ENCODE measurements at regions not wholly inside any gene's neighbourhood (a gene's known extent, or its start where the extent isn't known, plus 50 kb on each side); places are given as distances from the start of the nearest gene placed in this dataset.
"Not testable (repeated sequence)": the region's sequence is repeated elsewhere in the genome, so short reads cannot be mapped to it uniquely, and the experiment has no call there.

DNA sequence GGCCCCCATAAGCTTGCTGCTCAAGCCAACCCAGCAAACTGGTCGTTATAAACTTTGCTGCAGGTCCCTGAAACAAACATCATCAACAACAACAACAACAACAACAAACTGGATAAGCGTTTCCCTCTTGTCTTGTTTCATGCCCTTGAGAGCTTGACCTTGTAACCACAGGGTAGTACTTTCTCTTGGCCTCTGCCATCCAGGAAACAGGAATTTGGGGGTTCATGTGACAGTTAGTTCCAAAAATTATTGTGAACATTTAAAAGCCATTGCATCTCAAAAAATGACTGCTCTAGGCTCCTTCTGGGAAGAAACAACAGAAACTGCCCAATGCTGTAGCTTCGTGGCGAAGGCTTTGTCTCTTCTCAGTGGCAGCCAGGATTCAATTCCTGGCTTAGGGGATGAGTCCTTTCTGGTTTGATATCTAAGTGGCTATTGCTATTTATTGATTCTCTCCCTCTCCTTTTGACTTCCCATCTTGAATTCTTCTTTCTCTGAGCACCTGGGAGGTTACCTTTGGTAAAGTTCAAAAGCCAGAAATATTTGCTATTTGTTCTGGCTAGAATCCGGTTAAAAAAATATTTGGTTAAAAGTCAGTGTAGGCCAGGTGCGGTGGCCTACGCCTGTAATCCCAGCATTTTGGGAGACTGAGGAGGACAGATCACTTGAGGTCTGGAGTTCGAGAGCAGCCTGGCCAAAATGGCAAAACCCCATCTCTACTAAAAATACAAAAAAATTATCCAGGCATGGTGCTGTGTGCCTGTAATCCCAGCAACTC, 52.0 kb upstream of the CPM start:
- no peak for DNase-seq (ENCODE audit: low read depth)
- TF ChIP-seq, protein P1, sequence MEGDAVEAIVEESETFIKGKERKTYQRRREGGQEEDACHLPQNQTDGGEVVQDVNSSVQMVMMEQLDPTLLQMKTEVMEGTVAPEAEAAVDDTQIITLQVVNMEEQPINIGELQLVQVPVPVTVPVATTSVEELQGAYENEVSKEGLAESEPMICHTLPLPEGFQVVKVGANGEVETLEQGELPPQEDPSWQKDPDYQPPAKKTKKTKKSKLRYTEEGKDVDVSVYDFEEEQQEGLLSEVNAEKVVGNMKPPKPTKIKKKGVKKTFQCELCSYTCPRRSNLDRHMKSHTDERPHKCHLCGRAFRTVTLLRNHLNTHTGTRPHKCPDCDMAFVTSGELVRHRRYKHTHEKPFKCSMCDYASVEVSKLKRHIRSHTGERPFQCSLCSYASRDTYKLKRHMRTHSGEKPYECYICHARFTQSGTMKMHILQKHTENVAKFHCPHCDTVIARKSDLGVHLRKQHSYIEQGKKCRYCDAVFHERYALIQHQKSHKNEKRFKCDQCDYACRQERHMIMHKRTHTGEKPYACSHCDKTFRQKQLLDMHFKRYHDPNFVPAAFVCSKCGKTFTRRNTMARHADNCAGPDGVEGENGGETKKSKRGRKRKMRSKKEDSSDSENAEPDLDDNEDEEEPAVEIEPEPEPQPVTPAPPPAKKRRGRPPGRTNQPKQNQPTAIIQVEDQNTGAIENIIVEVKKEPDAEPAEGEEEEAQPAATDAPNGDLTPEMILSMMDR (conservative IDR thresholded peaks at IDR 0.05; ENCODE audit: low read depth, low read length): no peak
- no peak overlapping the region for H3K4me3 ChIP-seq (ENCODE audit: low read depth, low read length)

DNA sequence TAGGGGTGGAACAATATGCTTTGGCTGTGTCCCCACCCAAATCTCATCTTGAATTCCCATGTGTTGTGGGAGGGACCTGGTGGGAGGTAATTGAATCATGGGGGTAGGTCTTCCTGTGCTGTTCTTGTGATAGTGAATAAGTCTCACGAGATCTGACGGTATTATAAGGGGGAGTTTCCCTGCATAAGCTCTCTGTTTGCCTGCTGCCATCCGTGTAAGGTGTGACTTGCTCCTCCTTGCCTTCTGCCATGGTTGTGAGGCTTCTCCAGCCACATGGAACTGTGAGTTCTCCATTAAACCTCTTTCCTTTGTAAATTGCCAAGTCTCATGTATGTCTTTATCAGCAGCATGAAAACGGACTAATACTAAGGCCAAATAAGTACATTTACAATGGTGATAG, 64.6 kb upstream of the CPM start:
- not testable (repeated sequence) for DNase-seq (ENCODE audit: low read depth); H3K4me3 ChIP-seq (ENCODE audit: low read depth, low read length)

DNA sequence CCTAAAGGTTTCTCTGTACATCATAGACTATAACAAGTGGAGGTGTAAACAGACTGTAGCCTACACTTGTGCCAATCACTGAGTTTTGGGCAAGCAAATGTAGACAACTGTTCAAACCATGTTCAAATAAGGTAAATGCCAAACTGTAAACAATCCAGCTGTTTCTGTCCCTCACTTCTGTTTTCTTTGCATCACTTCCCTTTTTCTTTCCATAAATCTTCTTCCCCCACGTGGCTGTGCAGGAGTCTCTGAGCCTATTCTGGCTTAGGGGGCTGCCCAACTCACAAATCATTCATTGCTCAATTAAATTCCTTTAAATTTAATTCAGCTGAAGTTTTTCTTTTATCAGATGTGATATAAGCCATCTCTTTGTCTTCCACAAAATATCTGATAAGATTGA, 65.1 kb upstream of the CPM start:
- DNase-seq (ENCODE audit: low read depth): no peak
- TF ChIP-seq, protein P1 (conservative IDR thresholded peaks at IDR 0.05; ENCODE audit: low read depth, low read length): no peak
- H3K4me3 ChIP-seq (ENCODE audit: low read depth, low read length): no peak overlapping the region

DNA sequence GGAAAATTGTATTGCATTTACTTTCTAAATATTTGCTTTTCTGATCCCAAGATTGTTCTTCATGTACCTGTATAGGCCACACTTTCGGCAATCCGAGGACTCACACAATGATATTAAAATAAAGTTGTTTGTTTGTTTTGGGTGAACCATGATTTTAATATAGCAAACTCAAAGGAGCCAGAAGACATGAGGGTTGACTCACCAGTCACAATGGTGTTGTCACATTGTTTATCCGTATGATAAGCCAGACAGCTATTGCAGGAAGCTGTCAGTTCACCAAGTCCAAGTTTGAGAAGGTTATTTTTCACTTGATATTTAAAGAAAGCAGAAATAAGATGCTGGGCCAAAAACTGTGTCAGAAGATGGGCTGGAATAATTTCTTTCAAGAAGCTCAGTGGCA, 67.1 kb upstream of the CPM start:
- H3K4me3 ChIP-seq (ENCODE audit: low read depth, low read length): no peak overlapping the region
- no peak for DNase-seq (ENCODE audit: low read depth)
- TF ChIP-seq, protein P1 (conservative IDR thresholded peaks at IDR 0.05; ENCODE audit: low read depth, low read length): no peak

DNA sequence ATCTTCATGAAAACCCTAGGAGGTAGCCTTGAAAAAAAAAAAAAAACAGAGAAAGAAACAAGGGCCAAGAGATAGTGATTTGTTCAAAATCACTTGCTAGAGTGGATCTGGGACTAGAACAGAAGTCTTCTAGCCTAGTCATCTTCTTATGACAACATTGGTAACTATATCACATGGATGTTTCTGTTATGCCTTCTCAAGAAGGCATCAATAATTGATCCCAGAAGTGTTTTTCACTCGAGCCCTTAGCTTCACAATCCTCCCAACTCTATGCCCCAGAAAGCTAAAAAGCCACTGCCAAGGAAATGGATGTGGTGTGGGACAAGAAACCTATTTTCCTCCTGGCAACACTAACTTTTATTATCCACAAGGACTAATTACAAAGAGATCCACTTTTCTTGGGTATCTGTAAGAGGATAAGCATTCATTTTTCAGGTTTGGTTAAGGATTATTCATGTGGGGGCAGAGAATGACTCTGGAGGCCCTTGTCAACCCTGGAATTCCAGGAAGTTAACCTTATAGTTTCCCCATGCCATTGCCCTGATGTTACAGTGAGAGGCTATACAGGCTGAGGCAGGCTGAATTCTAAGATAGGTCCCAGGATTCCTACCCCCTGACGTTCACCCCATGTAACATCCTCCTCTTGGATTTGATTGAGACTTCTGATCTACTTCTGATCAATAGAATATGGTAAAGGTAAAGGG, 67.7 kb upstream of the CPM start:
- TF ChIP-seq, protein P1 (conservative IDR thresholded peaks at IDR 0.05; ENCODE audit: low read depth, low read length): no peak
- no peak overlapping the region for H3K4me3 ChIP-seq (ENCODE audit: low read depth, low read length)
- no peak for DNase-seq (ENCODE audit: low read depth)

DNA sequence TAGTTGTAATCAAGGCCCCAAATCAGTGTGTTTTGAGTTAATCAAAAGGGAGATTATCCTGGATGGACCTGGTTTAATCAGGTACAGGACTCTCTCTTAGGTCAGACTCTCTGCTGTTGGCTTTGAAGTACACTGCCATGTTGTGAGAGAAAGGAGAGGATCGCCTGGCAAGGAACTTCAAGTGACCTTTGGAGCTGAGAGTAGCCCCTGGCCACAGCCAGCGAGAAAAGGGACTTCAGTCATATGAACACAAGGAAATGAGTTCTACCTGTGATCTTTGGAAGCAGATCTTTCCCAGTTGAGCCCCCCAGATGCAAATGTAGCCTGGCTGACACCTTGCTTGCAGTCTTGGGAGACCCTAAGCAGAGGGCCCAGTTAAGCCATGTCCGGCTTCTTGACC, 68.3 kb upstream of the CPM start:
- no peak overlapping the region for H3K4me3 ChIP-seq (ENCODE audit: low read depth, low read length)
- DNase-seq (ENCODE audit: low read depth): no peak
- TF ChIP-seq, protein P1 (conservative IDR thresholded peaks at IDR 0.05; ENCODE audit: low read depth, low read length): no peak

DNA sequence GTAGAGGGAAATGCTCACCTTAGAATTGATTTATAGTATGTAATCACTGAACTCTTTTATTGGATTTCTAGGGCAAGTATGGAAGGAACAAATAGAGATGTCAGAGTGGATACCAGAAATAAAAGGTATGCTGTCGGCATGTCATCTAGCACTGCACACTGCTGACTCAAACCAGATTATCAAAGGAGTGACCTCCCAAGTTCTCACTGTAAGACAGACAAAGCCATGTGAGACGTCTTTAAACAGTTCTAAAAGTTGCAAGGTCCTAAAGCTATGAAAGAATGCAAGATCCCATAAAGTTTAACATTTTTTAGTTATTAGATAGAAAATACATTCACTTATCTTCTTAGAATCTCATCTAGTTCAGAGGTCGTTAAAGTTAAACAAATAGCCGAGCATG, 70.0 kb upstream of the CPM start:
- TF ChIP-seq, protein P1 (conservative IDR thresholded peaks at IDR 0.05; ENCODE audit: low read depth, low read length): no peak
- no peak overlapping the region for H3K4me3 ChIP-seq (ENCODE audit: low read depth, low read length)

More for the DNA sequence above, 70.0 kb upstream of the CPM start:
- no peak for DNase-seq (ENCODE audit: low read depth)
